ENCODE measurements at regions not wholly inside any gene's neighbourhood (a gene's known extent, or its start where the extent isn't known, plus 50 kb on each side); places are given as distances from the start of the nearest gene placed in this dataset.
"Not testable (repeated sequence)": the region's sequence is repeated elsewhere in the genome, so short reads cannot be mapped to it uniquely, and the experiment has no call there.

DNA sequence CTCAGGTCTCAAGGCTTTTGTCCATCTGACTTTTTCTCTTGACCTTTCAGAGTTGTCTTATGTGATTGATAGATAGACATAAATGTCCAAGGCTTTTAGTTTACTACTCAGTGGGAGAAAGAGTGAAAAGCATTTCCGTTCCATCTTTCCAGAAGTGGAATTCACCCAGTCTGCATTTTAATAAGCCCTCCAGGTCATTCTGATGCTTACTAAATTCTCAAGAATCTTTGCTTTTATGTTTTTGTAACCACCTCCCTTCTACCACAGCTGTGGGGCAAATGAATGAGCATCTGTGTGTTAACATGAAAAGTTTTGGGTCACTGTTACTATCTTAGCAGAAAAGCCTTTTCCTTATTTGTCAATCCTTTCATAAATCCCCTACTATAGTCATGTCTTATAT is 251.4 kb downstream of the LRIG3 start:
- H3K4me3 ChIP-seq (ENCODE audit: control insufficient read depth, low read depth, low read length): no peak overlapping the region
- TF ChIP-seq, protein P1, sequence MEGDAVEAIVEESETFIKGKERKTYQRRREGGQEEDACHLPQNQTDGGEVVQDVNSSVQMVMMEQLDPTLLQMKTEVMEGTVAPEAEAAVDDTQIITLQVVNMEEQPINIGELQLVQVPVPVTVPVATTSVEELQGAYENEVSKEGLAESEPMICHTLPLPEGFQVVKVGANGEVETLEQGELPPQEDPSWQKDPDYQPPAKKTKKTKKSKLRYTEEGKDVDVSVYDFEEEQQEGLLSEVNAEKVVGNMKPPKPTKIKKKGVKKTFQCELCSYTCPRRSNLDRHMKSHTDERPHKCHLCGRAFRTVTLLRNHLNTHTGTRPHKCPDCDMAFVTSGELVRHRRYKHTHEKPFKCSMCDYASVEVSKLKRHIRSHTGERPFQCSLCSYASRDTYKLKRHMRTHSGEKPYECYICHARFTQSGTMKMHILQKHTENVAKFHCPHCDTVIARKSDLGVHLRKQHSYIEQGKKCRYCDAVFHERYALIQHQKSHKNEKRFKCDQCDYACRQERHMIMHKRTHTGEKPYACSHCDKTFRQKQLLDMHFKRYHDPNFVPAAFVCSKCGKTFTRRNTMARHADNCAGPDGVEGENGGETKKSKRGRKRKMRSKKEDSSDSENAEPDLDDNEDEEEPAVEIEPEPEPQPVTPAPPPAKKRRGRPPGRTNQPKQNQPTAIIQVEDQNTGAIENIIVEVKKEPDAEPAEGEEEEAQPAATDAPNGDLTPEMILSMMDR (conservative IDR thresholded peaks at IDR 0.05; ENCODE audit: control insufficient read depth, insufficient read depth, low read depth, low read length): no peak
- DNase-seq (ENCODE audit: low read depth): no peak

DNA sequence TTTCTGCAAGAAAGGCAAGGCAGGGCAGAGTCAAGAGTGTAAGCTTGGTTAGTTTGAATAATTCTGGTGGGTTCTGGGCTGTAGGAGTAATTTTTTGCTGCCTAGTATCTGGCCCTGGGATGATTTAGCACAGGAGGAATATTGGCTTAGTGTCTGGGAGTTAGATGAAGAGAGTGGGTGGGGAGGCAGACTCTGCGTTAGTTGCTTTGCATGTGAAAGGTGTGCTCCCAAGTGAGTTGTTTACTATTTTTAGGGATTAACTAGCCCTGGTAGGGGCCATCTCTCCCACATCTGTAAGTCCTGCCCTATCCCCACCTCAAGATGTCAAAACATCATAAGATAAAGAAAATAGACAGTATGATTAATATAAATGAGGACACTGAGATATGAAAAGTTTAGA is 249.7 kb downstream of the LRIG3 start:
- TF ChIP-seq, protein P1 (conservative IDR thresholded peaks at IDR 0.05; ENCODE audit: control insufficient read depth, insufficient read depth, low read depth, low read length): no peak
- no peak for DNase-seq (ENCODE audit: low read depth)
- no peak overlapping the region for H3K4me3 ChIP-seq (ENCODE audit: control insufficient read depth, low read depth, low read length)

DNA sequence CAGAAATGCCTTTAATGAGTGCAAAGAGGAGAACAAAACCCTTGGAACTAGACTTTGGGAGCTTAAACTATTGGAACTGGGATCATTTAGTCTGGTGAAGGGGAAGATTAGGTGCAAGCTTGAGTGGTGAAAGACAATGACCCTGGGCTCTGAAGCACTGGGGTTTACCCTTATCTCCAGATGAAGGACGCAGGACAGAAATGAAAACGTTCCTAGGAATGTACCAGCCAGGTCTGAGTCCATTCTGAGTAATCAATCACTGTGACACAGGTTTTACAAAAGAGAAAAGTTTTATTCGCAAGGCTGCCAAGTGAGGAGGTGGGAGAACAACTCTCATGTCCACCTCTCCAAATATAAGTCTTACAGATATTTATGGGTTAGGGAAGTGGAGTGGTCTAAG is 249.1 kb downstream of the LRIG3 start:
- TF ChIP-seq, protein P1 (conservative IDR thresholded peaks at IDR 0.05; ENCODE audit: control insufficient read depth, insufficient read depth, low read depth, low read length): no peak
- no peak overlapping the region for H3K4me3 ChIP-seq (ENCODE audit: control insufficient read depth, low read depth, low read length)
- no peak for DNase-seq (ENCODE audit: low read depth)

DNA sequence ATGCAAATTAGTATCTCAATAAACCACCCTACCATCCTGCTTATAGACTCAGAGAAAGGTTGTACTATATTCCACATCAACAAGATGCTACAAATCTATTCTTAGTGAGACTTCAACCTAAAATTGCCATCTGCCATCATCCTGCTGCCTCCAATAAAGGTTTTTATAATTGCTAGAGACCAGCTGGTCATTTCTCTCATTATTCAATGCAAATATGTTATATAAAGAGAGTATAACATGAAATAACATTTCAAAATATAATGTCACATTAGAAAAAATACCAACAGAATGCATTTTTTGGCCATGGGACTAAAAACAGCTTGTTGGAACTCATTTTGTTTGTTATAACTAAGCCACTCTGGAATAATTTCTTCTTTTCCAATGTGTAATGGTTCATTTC is 247.3 kb downstream of the LRIG3 start:
- no peak overlapping the region for H3K4me3 ChIP-seq (ENCODE audit: control insufficient read depth, low read depth, low read length)
- DNase-seq (ENCODE audit: low read depth): no peak
- TF ChIP-seq, protein P1 (conservative IDR thresholded peaks at IDR 0.05; ENCODE audit: control insufficient read depth, insufficient read depth, low read depth, low read length): no peak

DNA sequence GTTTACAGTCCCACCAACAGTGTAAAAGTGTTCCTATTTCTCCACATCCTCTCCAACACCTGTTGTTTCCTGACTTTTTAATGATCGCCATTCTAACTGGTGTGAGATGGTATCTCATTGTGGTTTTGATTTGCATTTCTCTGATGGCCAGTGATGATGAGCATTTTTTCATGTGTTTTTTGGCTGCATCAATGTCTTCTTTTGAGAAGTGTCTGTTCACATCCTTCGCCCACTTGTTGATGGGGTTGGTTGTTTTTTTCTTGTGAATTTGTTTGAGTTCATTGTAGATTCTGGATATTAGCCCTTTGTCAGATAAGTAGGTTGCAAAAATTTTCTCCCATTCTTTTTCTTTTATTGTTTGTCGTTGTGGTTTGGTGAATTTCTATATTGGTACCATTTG is 242.5 kb downstream of the LRIG3 start:
- H3K4me3 ChIP-seq (ENCODE audit: control insufficient read depth, low read depth, low read length); DNase-seq (ENCODE audit: low read depth): not testable (repeated sequence)

DNA sequence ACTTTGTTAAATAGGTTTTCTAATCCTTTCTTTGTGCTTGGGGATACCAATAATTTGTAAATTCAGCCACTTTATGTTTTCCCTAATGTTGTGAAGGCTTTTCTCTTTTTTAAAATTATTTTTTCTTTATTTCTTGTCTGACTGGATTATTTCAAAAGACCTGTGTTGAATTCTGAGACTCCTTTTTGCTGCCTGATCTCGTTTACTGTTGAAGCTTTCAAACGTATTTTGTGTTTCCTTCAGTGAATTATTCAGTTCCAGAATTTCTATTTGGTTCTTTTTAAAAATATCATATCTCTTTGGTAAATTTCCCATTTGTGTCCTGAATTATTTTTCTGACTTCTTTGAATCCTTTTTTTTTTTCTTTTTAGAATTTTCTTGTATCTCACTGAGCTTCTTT is 241.6 kb downstream of the LRIG3 start:
- no peak overlapping the region for H3K4me3 ChIP-seq (ENCODE audit: control insufficient read depth, low read depth, low read length)
- TF ChIP-seq, protein P1 (conservative IDR thresholded peaks at IDR 0.05; ENCODE audit: control insufficient read depth, insufficient read depth, low read depth, low read length): no peak
- DNase-seq (ENCODE audit: low read depth): no peak

DNA sequence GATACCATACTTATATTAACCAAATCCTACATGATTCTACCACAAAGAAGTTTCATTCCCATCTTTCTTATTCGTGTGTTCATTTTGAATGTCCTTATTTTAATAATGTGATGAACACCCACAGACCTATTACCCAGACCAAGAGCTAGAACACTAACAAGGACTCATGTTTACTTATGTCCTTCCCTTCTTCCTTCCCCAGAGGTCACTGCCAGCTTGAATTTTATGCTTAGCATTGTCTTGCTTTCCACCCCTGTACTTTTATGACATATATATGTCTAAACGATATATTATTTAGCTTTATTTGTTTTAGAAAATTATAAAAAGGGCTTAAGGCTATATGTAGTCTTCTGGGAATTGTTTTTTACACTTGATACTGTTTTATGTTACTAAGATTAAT is 238.6 kb downstream of the LRIG3 start:
- no peak overlapping the region for H3K4me3 ChIP-seq (ENCODE audit: control insufficient read depth, low read depth, low read length)
- TF ChIP-seq, protein P1 (conservative IDR thresholded peaks at IDR 0.05; ENCODE audit: control insufficient read depth, insufficient read depth, low read depth, low read length): no peak
- DNase-seq (ENCODE audit: low read depth): no peak

All from fibroblast of mammary gland (primary cell).